ENCODE measurements at regions not wholly inside any gene's neighbourhood (a gene's known extent, or its start where the extent isn't known, plus 50 kb on each side); places are given as distances from the start of the nearest gene placed in this dataset.

DNA sequence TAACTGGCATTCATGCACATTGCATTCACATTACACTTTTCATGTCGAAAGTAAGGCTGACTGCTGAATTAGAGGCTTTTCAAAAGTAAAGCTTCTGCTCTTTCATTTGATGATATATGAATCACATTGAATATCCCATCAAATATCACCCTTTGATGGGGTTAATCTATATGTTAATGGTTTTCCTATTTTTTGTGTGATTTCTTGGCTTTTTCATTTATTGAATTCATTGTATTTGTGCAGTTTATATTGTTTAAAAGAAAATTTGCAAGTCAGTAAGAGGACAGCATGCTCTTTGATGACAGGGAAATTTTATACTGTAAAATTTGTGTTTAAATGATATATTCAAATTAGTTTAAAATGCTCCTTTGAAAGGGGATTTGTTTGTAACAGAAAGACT, 344.1 kb downstream of the PCDH10 start:
- H3K4me3 ChIP-seq (ENCODE audit: low read length), result no peak overlapping the region
- DNase-seq (ENCODE audit: low read depth), result no peak
- TF ChIP-seq, protein P1, sequence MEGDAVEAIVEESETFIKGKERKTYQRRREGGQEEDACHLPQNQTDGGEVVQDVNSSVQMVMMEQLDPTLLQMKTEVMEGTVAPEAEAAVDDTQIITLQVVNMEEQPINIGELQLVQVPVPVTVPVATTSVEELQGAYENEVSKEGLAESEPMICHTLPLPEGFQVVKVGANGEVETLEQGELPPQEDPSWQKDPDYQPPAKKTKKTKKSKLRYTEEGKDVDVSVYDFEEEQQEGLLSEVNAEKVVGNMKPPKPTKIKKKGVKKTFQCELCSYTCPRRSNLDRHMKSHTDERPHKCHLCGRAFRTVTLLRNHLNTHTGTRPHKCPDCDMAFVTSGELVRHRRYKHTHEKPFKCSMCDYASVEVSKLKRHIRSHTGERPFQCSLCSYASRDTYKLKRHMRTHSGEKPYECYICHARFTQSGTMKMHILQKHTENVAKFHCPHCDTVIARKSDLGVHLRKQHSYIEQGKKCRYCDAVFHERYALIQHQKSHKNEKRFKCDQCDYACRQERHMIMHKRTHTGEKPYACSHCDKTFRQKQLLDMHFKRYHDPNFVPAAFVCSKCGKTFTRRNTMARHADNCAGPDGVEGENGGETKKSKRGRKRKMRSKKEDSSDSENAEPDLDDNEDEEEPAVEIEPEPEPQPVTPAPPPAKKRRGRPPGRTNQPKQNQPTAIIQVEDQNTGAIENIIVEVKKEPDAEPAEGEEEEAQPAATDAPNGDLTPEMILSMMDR (IDR thresholded peaks at IDR 0.05; ENCODE audit: insufficient read depth, low read depth, low read length, missing control alignments), result no peak

DNA sequence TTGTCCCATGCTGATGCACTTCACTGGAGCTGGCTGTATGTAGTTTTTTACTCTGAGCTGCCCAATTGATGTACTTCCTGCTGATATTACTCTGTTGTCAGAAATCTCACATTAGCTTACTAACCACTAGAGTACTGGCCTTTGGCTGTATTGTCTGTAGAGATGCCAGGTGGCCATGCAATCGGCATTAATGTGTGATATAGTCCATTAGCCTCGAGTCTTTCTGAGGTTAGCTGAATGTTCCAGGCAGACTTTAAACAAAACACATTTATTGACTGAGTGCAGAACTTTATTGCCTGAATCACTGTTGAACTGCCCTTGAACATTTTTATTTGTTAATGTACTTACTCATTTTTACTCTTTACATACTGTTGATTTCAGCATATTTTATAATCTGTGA, 335.2 kb downstream of the PCDH10 start:
- TF ChIP-seq, protein P1 (IDR thresholded peaks at IDR 0.05; ENCODE audit: insufficient read depth, low read depth, low read length, missing control alignments), result no peak
- no peak for DNase-seq (ENCODE audit: low read depth)
- no peak overlapping the region for H3K4me3 ChIP-seq (ENCODE audit: low read length)

DNA sequence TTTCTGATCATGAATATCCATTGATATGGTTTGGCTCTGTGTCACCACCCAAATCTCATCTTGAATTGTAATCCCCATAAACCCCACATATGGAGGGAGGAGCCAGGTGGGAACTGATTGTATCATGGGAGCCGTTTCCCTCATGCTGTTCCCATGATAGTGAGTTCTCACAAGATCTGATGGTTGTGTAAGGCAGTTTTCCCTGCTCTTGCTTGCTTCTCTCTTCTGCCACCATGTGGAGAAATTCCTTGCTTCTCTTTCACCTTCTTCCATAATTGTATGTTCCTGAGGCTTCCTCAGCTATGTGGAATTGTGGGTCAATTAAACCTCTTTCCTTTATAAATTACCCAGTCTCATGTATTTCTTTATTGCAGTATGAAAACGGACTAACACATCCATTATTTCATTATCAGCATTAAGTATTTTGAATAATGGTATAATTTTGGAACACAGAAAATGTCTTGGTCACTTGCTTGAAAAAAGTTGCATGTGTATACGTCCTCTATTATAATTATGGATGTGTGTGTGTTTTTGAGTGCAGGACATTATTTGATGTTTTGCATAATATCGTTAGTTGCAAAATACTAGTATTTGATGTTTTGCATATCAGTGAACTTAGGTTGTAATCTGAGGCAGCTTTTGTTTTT, 334.6 kb downstream of the PCDH10 start:
- DNase-seq (ENCODE audit: low read depth), result peak; percentile 71
- TF ChIP-seq, protein P1 (IDR thresholded peaks at IDR 0.05; ENCODE audit: insufficient read depth, low read depth, low read length, missing control alignments), result peak; percentile 80
- no peak overlapping the region for H3K4me3 ChIP-seq (ENCODE audit: low read length)

DNA sequence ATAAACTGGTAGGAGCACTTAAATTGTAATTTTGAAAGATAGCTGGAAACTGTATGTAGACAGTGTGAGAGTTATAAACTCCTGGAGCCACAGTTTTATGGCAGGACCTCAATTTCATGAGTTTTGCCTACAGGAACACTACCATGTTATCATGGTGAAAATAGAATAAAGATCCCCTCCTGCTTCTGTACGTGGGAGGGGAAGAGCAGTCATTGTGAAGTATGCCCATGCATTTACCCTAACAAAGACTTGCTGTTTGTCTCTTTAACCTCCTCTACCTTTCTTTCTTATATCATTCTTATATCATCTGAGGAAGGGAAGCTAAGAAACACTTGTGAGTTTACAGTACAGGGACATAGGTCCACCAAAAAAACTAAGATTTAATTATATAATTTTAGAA, 327.0 kb downstream of the PCDH10 start:
- H3K4me3 ChIP-seq (ENCODE audit: low read length), result no peak overlapping the region
- no peak for DNase-seq (ENCODE audit: low read depth)
- TF ChIP-seq, protein P1 (IDR thresholded peaks at IDR 0.05; ENCODE audit: insufficient read depth, low read depth, low read length, missing control alignments), result no peak

DNA sequence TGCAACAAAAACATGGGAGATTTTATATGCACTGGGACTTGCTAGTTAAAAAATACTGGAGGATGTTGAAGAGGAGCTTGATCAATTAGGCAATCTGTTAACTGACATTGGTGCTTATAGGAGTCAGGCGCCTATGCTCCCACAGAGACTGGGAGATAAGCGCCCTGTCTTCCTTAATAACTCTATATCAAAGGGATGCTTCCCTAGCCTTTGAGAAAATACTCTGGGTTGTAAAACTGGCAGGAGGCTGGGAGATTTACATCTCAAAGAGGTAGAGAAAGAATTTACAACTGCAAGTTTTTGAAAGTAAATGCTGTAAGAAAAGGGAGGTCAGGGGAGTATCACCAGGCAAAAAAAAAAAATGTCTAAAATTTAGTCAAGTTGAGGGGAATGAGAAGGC, 325.4 kb downstream of the PCDH10 start:
- no peak overlapping the region for H3K4me3 ChIP-seq (ENCODE audit: low read length)
- DNase-seq (ENCODE audit: low read depth), result no peak
- TF ChIP-seq, protein P1 (IDR thresholded peaks at IDR 0.05; ENCODE audit: insufficient read depth, low read depth, low read length, missing control alignments), result no peak

DNA sequence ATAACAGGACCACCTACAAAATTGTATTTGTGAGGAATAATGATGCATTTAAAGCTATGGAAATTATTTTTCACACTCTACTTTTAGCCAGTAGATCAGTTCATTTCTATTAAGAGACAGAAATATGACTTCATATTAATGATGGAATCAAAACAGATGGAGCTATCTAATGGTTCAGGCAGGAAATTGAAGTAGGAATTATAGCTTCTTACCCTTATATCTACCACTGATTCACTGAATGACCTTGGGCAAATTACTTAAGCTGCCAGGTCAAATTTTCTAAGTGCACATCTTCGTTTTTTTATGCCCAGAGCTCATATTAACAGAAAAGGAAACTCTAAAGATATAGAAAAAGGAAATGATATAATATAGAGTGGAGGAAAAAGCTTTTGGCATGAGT, 323.1 kb downstream of the PCDH10 start:
- TF ChIP-seq, protein P1 (IDR thresholded peaks at IDR 0.05; ENCODE audit: insufficient read depth, low read depth, low read length, missing control alignments), result no peak
- no peak overlapping the region for H3K4me3 ChIP-seq (ENCODE audit: low read length)
- DNase-seq (ENCODE audit: low read depth), result no peak

DNA sequence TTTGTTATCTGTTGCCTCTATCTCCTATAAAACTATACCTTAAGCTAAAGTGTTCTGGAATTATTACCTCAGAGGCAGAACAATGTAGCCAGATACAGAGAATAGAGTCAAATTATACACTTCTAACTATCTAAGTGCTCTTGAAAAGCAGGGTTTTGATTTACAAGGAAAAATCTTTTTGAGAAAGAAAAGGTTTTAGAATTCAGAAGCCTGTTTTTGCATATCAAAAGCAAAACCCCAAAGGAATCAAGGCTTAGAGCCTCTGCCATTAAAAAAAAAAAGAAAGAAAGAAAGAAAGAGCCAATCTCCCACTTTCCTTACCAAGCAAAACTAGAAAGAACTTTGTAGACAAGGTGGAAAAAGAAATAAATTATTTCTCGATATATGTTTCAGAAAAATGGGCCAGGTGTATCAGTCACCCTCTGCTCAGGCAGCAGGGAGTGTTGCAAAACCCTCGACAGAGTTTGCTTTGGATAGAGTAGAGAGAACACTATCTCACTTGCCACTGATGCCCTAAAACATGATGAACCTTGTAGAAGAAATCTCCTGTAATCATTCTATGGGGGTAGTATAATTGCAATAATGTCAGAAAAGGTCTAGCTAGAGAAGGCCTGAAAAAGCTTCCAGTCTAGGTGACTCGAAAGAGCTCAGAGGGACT, 318.3 kb downstream of the PCDH10 start:
- H3K4me3 ChIP-seq (ENCODE audit: low read length), result no peak overlapping the region
- TF ChIP-seq, protein P1 (IDR thresholded peaks at IDR 0.05; ENCODE audit: insufficient read depth, low read depth, low read length, missing control alignments), result no peak
- no peak for DNase-seq (ENCODE audit: low read depth)

Measured in epithelial cell of esophagus (primary cell).